Astrocyte of the spinal cord (primary cell): ENCODE measurements at regions not wholly inside any gene's neighbourhood (a gene's known extent, or its start where the extent isn't known, plus 50 kb on each side); places are given as distances from the start of the nearest gene placed in this dataset.
A peak's percentile ranks its signal among the peaks of the same experiment; 100 is the strongest.

ENCODE experiments used
- DNase-seq: peaks from one replicate; pipeline ENCODE4 v3.0.0; 2011; ENCODE audit warnings: low read depth, low spot score
- H3K4me3 ChIP-seq: 2 replicates; pipeline ENCODE4 v1.5.1; 2011; ENCODE audit warnings: low read depth, mild to moderate bottlenecking, low read length, moderate library complexity
- in situ Hi-C: cut with HindIII; loops from 2 replicates; pipeline ENCODE4 v1.10.0; 2017; ENCODE audit warnings: low sequenced_read_pairs
- TF ChIP-seq, protein P1 (sequence below): IDR thresholded peaks from 2 replicates; pipeline ENCODE4 v1.5.1; 2012; ENCODE audit warnings: low read depth, mild to moderate bottlenecking, low read length, inconsistent platforms

DNA sequence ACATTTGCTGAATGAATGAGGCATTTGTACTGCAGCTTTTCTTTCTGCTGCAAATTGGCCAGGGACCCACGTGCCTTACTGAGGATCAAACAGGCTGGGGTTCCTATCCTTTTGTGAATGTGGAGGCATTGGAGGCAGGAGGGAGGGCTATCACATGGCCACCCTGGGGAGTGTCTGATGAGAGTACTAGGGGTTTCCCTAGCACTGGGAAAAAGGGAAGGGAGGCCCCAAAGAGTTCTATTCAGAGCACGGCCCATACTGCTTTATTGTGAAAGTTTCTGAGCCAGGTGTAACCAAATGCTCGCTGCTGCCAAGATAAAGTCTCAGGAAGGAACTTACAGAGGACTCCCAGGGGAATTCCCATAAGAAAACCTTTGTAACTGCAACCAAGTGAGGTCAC lies 78.4 kb upstream of the ANO1 start:
- DNase-seq: no peak
- in situ Hi-C loops: loop anchor here (25.0 kb wide), 1 partner anchor 188 kb away; no protein-coding TSS in a partner anchor
- no peak overlapping the region for H3K4me3 ChIP-seq
- TF ChIP-seq, protein P1, sequence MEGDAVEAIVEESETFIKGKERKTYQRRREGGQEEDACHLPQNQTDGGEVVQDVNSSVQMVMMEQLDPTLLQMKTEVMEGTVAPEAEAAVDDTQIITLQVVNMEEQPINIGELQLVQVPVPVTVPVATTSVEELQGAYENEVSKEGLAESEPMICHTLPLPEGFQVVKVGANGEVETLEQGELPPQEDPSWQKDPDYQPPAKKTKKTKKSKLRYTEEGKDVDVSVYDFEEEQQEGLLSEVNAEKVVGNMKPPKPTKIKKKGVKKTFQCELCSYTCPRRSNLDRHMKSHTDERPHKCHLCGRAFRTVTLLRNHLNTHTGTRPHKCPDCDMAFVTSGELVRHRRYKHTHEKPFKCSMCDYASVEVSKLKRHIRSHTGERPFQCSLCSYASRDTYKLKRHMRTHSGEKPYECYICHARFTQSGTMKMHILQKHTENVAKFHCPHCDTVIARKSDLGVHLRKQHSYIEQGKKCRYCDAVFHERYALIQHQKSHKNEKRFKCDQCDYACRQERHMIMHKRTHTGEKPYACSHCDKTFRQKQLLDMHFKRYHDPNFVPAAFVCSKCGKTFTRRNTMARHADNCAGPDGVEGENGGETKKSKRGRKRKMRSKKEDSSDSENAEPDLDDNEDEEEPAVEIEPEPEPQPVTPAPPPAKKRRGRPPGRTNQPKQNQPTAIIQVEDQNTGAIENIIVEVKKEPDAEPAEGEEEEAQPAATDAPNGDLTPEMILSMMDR: no peak

DNA sequence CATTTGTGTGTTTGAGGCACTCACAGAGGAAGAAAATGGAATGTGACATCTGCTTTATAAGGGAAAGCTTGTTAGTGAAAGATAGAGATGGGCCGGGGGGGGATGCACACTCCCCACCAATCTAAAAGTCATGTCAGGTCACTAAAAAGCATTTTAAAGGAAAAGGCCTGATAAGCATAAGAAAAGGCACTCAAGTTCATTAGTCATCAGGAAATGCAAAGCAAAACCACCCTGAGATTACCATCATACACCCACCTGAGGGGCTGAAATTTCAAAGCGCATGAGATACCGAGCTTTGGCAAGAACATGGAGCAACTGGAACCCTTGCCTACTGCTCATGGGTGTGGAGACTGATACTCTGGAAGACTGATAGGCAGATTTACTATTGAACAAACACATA lies 77.9 kb upstream of the ANO1 start:
- TF ChIP-seq, protein P1: no peak
- DNase-seq: no peak
- H3K4me3 ChIP-seq: no peak overlapping the region
- in situ Hi-C loops: loop anchor here (25.0 kb wide), 1 partner anchor 187 kb away; no protein-coding TSS in a partner anchor

GRCh38 chr11:70001246-70001645 lies 76.9 kb upstream of the ANO1 start:
- TF ChIP-seq, protein P1: no peak
- DNase-seq: no peak
- no peak overlapping the region for H3K4me3 ChIP-seq
- in situ Hi-C loops: loop anchor here (25.0 kb wide), 1 partner anchor 186 kb away; no protein-coding TSS in a partner anchor

GRCh38 chr11:70002433-70002832 lies 75.7 kb upstream of the ANO1 start:
- no peak overlapping the region for H3K4me3 ChIP-seq
- TF ChIP-seq, protein P1: no peak
- in situ Hi-C loops: loop anchor here (25.0 kb wide), 1 partner anchor 185 kb away; no protein-coding TSS in a partner anchor
- no peak for DNase-seq

GRCh38 chr11:70005107-70005818 lies 72.9 kb upstream of the ANO1 start:
- DNase-seq: peak; percentile 64
- in situ Hi-C loops: loop anchor here (25.0 kb wide), 1 partner anchor 182 kb away; no protein-coding TSS in a partner anchor
- no peak overlapping the region for H3K4me3 ChIP-seq
- TF ChIP-seq, protein P1: no peak

DNA sequence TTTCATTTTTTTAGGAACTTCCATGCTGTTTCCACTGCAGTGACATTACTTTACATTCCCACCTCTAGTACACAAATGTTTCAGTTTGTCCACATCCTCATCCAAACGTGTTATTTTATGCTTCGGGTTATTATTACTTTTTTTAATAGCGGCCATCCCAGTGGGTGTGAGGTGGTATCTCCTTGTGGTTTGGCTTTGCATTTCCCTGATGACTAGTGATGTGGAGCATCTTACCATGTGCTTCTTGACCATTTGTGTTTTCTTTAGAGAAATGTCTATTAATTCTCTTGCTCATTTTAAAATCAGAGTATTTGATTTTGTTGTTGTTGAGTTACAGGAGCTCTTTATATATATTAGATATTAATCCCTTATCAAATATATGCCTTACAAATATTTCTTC lies 70.3 kb upstream of the ANO1 start:
- in situ Hi-C loops: loop anchor here (25.0 kb wide), 1 partner anchor 180 kb away; no protein-coding TSS in a partner anchor
- no peak for DNase-seq
- no peak overlapping the region for H3K4me3 ChIP-seq
- TF ChIP-seq, protein P1: no peak
